ENCODE measurements at regions not wholly inside any gene's neighbourhood (a gene's known extent, or its start where the extent isn't known, plus 50 kb on each side); places are given as distances from the start of the nearest gene placed in this dataset.
"Not testable (repeated sequence)": the region's sequence is repeated elsewhere in the genome, so short reads cannot be mapped to it uniquely, and the experiment has no call there.

GRCh38 chr19:23563326-23563725, 123.7 kb downstream of the ZNF675 start:
- ChIA-PET CTCF (interaction anchor here (0.5 to 1.2 kb wide), 2 partner anchors 15 to 483 kb away, joined by 3 to 4 read pairs; no protein-coding TSS in a partner anchor), POLR2A (ENCODE audit: low non-redundant PET) (no interaction called here)
- TF ChIP-seq CTCF (conservative IDR thresholded peaks at IDR 0.05; ENCODE audit: low read depth) = no peak
- no peak for DNase-seq (ENCODE audit: low spot score)
- no peak overlapping the region for H3K27ac ChIP-seq

GRCh38 chr19:23561341-23561740, 125.7 kb downstream of the ZNF675 start:
- no peak for DNase-seq (ENCODE audit: low spot score)
- ChIA-PET CTCF (no interaction called here), POLR2A (ENCODE audit: low non-redundant PET) (no interaction called here)
- H3K27ac ChIP-seq = no peak overlapping the region
- no peak for TF ChIP-seq CTCF (conservative IDR thresholded peaks at IDR 0.05; ENCODE audit: low read depth)

GRCh38 chr19:23560051-23560450, 127.0 kb downstream of the ZNF675 start:
- ChIA-PET POLR2A (ENCODE audit: low non-redundant PET) (no interaction called here), CTCF (no interaction called here)
- no peak overlapping the region for H3K27ac ChIP-seq
- no peak for TF ChIP-seq CTCF (conservative IDR thresholded peaks at IDR 0.05; ENCODE audit: low read depth)
- DNase-seq (ENCODE audit: low spot score) = no peak

- POLR2A ChIA-PET (ENCODE audit: low non-redundant PET) = no interaction called here
- no peak for DNase-seq (ENCODE audit: low spot score)
- CTCF ChIA-PET = no interaction called here
- TF ChIP-seq CTCF (conservative IDR thresholded peaks at IDR 0.05; ENCODE audit: low read depth) = no peak
- no peak overlapping the region for H3K27ac ChIP-seq
Measured at GRCh38 chr19:23558541-23558940, 128.5 kb downstream of the ZNF675 start.

- TF ChIP-seq CTCF (conservative IDR thresholded peaks at IDR 0.05; ENCODE audit: low read depth) = no peak
- no peak for DNase-seq (ENCODE audit: low spot score)
- CTCF ChIA-PET = no interaction called here
Measured at GRCh38 chr19:23557381-23557780, 129.6 kb downstream of the ZNF675 start.

GRCh38 chr19:23554548-23554947, 132.5 kb downstream of the ZNF675 start:
- no peak overlapping the region for H3K27ac ChIP-seq
- peak; percentile 45 for DNase-seq (ENCODE audit: low spot score)
- TF ChIP-seq CTCF (conservative IDR thresholded peaks at IDR 0.05; ENCODE audit: low read depth) = no peak
- POLR2A ChIA-PET (ENCODE audit: low non-redundant PET) = no interaction called here
- CTCF ChIA-PET = no interaction called here

More at GRCh38 chr19:23557381-23557780, 129.6 kb downstream of the ZNF675 start:
- POLR2A ChIA-PET (ENCODE audit: low non-redundant PET) = no interaction called here
- H3K27ac ChIP-seq = no peak overlapping the region

GRCh38 chr19:23550102-23550501, 136.9 kb downstream of the ZNF675 start:
- H3K27ac ChIP-seq = peak overlapping the region; percentile 92
- CTCF ChIA-PET; POLR2A ChIA-PET (ENCODE audit: low non-redundant PET): not testable (repeated sequence)
- peak; percentile 93 for DNase-seq (ENCODE audit: low spot score)
